Medulla oblongata (tissue), 1 donor: ENCODE measurements at regions not wholly inside any gene's neighbourhood (a gene's known extent, or its start where the extent isn't known, plus 50 kb on each side); places are given as distances from the start of the nearest gene placed in this dataset.
"Not testable (repeated sequence)": the region's sequence is repeated elsewhere in the genome, so short reads cannot be mapped to it uniquely, and the experiment has no call there.

Experiments used
- DNase-seq: peaks from one replicate; pipeline ENCODE4 v3.0.0-alpha.2; 2015; ENCODE audit errors: extremely low spot score

DNA sequence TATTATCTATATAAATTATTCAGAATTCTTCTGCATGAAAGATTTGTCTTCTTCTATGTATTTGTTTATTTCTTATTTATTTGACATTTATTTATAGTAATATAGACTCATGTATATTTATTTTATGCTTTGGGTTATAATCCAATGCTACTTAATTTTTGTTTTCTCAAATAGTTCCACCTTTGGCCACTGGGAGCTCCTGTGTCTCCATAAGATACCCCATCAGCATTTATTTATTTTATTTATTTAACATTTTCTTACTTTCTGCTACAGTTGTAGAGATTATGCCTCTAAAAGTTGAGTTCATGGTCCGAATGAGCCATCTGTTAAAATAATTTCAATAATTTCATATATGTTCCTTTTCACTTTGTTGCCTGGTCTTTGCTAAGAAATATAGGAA lies 289.4 kb downstream of the ADGRL2 start:
- DNase-seq, result no peak

DNA sequence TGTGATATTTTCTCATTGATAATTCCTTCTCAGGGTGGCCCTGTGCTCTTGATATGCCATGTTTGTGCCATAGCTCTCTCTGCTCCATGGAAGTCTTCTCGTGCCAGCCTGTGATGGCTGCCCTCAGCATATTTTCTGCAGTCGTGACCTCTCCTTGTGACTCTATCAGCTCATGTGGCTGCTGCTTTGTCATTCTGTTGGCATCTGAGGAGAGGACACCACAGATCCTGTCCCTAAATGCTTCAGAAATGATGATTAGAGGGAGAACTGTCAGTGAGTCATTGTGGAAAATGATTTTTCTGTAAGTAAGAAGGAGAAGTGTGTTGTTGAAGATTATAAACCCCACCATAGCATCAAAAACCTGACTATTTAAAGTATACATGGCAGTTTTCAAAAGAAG lies 286.0 kb downstream of the ADGRL2 start:
- DNase-seq, result no peak

DNA sequence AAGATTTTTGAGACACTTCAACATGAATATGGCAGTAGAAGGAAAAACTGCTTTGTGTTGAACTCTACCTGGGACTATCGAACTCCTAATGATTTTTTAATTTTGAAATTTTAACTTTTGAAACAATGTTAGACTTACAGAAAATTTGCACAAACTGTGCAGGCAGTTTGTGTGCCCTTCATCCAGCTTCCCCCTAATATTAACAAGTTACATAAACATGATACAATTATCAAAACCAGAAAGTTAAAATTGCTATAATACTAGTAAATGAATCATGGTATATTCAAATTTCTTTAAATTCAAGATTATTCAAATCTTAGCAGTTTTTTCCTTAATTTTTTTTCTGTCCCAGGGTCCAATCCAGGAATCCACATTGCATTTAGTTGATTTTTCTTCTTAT lies 278.9 kb downstream of the ADGRL2 start:
- DNase-seq, result no peak

DNA sequence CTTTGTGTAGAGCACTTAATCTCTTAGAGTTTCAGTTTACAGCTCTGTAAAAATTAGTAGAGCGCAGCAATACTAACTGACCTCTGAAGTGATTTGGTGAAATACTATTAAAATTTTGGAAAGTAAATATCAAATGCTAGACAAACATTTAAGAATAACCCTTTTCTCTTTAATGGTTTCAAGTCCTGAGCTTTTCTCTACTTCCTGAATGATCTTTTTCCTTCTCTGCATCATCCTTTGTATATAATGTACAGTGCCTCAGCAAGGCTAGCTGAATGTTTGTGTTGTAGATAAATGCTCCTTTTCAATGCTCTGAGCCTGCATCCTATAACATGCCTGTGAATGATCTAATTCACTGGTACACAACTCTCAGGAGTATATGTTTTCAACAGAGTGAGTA lies 272.9 kb downstream of the ADGRL2 start:
- no peak for DNase-seq

DNA sequence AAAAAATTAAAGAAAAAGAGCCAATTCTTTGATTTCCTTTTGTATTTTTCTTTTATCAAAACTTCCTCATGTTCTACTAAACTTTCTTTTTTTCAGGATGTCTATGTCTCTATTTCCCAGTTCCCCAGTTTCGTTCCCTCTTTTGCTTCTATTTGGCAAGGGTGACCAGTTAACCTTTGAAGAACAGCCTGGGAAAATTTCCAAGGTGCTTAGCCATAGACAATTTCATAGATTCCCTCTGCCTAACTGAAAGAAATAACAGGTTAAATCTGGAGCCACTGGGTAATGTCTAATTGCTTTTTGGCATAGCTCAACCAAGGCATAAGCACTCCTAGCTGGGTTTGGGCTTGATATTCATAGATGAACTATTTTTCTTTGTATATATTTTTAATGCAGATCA lies 272.3 kb downstream of the ADGRL2 start:
- DNase-seq, result no peak

DNA sequence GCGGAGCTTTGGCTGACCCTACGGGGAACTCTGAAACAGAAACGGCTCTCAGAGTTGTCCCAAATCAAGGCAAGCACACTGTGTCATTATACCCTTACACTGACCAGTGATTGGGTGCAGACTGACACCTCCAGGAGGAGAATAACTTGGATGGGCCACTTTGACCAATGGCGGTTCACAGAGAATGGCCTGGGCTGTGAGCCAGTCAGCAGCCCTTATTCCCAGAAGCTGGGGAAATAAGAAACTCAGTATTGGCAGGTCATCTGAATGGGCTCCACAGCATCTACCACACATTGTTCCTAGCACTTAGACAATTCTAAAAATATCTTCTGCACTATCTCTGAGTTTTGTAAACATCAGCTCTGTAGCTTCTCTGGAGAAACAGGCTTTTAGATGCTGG lies 265.2 kb downstream of the ADGRL2 start:
- no peak for DNase-seq

DNA sequence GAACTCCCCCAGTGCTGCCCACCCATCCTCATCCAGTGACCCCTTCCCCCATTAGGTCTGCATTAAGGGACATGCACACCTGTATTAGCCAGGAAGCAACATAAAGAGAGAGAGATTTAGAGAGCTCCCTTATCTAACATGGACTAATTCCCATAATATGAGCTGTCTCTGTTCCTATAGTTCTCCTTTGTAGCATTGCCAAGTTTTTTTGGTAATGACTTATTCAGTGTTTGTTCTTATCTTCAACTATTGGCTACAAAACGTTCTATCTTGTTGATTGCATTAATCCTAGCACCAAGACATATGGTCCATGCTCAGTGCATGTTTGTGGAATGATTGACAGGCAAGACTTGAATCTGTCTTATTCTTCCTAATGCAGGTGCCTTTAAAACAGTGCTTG lies 264.0 kb downstream of the ADGRL2 start:
- DNase-seq, result no peak

DNA sequence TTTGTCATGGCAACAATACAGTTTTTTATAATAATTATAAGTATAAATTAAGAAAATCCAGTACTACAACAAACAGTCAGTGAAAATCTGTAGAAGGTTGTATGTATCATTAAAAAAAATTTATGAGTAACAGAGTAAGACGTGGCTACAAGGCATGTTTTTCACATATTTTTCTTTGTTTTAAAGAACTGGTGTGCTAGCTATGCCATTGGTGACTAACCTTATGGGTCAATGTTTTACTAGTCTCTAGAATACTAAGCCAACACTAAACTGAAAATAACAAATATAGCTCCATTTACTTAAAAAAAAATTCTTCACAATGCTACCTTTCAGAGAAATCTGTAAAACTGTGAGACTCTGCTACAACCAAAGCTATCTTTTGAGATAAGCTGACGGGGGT lies 261.5 kb downstream of the ADGRL2 start:
- DNase-seq, result no peak

DNA sequence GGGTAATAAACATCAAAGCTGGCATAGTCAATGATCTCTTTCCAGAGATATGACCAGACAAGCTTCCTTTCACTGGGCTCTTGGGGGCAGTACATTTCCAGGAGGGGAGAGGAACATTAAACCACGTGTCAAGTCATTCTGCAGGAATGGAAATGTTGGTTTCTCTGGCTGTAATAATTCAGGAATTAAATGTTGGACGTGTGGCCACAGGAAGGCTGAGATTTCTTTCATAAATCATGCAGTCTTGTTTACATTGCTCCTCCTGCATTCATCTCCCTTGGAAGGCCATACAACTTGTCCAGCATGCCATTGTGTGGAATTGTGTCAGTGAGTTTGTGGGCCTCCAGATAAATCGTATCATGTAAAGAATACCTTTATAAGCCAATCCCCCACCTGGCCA lies 259.2 kb downstream of the ADGRL2 start:
- DNase-seq, result no peak

DNA sequence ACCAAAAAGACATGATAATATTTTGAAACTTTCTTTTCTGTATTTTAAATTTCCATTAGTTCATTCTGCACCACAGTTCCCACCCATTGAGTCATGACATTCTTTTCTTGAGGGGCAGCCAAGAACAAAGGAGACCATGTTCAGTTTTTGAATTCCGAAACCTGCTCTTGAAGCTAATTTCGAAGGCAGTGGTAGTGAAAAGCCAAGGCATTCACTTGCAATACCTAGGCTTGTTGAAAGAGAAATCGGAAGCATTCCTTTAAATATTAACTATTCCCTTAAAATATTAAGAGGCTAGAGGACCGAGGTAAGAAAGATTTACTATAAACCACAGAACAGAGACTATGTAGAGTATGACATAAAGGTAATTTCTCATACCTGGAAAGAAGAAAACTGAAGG lies 256.3 kb downstream of the ADGRL2 start:
- no peak for DNase-seq

DNA sequence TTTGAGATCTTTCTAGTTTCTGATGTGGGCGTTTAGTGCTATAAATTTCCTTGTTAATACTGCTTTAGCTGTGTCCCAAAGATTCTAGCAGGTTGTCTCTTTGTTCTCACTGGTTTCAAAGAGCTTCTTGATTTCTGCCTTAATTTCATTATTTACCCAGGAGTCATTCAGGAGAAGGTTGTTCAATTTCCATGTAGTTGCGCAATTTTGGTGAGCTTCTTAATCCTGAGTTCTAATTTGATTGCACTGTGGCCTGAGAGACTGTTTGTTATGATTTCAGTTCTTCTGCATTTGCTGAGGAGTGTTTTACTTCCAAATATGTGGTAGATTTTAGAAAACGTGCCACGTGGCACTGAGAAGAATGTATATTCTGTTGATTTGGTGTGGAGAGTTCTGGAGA lies 254.6 kb downstream of the ADGRL2 start:
- DNase-seq, result not testable (repeated sequence)

DNA sequence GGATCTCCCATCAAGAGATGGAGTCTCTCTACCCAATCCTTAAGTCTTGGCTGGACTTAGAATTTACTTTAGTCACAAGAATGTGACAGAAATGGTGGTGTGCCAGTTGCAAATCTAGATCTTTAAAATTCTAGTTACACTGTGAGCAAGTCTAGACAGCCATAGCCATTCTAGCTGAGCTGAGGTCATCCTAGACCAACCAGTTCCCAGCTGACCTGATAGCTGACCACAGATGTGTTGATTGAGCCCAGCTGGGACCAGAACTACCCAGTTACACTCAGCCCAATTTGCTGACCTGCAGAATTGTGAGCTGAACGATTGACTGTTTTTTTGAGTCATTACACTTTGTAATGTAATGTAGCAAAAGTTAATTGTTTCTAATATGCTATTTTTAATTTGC lies 251.8 kb downstream of the ADGRL2 start:
- DNase-seq, result no peak

DNA sequence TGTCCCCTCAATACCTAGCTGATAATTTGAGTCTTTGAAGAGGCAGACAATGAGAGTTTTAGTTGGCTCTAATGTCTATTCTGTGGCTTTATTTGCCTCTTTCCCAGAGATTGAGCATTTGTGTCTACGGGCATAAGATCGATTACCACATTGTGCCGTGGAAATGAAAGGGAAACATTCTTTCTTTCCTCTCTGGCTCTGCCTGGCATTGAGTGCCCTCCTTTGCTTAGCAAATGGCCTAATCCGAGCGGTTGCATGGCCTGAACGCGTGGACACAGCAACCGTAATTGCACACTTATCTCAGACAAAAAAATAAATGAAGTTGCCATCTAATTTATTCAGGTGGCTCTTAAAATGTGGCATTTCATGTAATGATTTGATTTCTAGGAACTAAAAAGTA lies 247.9 kb downstream of the ADGRL2 start:
- DNase-seq, result peak; percentile 6

DNA sequence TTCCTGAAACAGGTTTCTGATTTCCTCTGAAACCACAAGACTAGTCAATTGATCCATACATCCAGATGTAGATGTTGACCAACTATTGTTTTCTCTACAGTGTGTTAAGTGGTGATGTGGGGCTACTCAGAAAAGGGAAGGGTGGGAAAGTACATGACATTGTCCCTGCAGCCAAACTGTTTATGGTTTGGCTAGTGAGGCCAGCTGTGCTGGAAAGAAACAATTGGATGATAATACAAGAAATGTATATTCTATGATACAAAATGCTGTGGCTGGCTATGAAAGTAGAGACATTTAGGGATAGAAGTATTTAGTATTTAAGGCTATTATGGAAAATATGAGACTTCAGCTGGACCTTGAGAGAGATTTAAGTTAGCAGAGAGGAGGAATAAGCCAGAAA lies 244.5 kb downstream of the ADGRL2 start:
- DNase-seq, result no peak

DNA sequence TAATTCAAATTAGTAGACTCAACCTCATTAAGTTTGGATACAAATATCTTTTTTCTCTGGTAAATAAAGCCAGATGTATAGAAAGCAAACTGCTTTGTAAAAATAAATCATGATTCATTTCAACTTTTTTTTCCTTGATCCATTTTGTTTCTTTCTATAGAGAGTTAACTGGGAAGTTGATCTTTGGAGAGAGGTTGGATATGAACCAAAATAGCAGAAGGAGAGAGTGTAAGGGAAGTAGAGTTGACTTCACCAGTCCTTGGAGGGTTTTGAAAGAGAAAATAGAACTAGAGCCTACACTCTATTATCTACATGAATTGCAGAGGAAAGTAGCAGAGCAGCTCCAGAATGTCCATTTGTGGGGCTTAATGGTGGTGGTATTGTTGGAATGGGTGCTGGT lies 243.8 kb downstream of the ADGRL2 start:
- no peak for DNase-seq

DNA sequence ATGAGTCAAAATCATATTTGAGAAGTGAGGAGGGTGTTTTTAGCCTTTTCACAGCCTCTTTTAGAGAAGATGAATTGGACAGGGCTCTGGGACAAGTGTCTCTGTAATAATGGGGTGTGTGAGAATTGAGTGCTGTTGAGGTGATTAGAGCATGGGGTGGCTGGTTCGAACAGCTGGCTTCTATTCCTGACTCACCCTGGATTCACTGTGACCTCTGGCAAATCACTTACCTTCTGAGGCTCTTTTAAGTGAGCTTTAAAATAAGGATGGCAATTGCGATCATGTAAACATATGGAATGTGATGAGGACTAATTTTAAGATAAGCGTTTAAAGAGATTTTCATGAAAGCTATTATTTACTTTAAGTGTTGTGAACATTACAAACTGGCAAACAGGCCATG lies 243.4 kb downstream of the ADGRL2 start:
- DNase-seq, result no peak

DNA sequence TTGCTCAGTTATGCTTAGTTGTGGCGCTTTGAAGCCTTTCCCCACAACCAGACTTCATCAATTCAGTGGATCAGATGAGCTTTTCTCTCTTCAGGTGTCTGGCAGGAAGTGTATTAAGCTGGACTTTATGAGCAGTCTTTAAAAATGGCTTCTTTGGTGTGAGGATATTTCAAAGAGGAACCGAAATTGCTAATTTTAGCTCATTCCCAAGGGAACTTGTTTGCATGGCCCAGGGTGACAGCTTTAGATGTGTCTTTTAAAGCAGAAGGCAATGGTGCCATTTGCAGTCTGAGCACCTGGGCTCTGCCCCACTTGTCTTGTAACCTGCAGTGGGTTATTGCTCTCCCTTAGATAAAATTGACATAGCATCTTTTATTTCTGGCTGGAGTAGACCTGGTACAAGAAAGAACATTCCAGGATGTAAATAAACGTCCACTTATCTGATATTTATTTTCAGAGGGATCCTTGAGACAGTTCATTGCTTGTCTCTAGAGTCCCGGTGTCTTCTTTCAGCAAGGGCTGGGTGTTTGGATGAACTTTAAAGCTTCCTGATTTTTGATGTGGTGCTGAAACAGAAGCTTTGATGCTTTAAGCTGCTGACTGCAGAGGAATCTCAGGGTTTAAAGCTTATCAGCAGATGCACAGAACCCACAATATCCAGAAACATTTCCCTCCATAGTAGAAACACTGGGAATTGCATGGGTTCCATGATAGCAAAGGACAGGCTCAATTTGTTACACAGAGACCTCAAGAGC lies 241.7 kb downstream of the ADGRL2 start:
- DNase-seq, result no peak
